H9 (cell line): ENCODE measurements at regions not wholly inside any gene's neighbourhood (a gene's known extent, or its start where the extent isn't known, plus 50 kb on each side); places are given as distances from the start of the nearest gene placed in this dataset.

ENCODE experiments used
- DNase-seq: peaks from one replicate; pipeline ENCODE4 v3.0.0-alpha.2; 2017
- H2AFZ ChIP-seq: one replicate; pipeline ENCODE4 v1.6.1; 2013; ENCODE audit warnings: mild to moderate bottlenecking, low read length, control low read depth, moderate library complexity
- H2AK5ac ChIP-seq: 2 replicates; pipeline ENCODE4 v1.6.1; 2013; ENCODE audit warnings: low read length, control low read depth, mixed read lengths; ENCODE audit not compliant: insufficient read length
- H2BK120ac ChIP-seq: one replicate; pipeline ENCODE4 v1.6.1; 2013; ENCODE audit warnings: low read depth, mild to moderate bottlenecking, low read length, control low read depth, inconsistent platforms; ENCODE audit not compliant: poor library complexity, severe bottlenecking
- H2BK12ac ChIP-seq: 2 replicates; pipeline ENCODE4 v1.6.1; 2013; ENCODE audit warnings: low read length, control low read depth, mixed read lengths, low read depth; ENCODE audit not compliant: insufficient read length
- H2BK15ac ChIP-seq: 2 replicates; pipeline ENCODE4 v1.6.1; 2013; ENCODE audit warnings: low read depth, low read length, control low read depth
- H2BK20ac ChIP-seq: one replicate; pipeline ENCODE4 v1.6.1; 2013; ENCODE audit warnings: low read depth, mild to moderate bottlenecking, low read length, control low read depth, inconsistent platforms; ENCODE audit not compliant: poor library complexity, severe bottlenecking
- H2BK5ac ChIP-seq: 2 replicates; pipeline ENCODE4 v1.6.1; 2013; ENCODE audit warnings: low read length, control low read depth, mixed read lengths; ENCODE audit not compliant: insufficient read length
- H3K14ac ChIP-seq: 2 replicates; pipeline ENCODE4 v1.6.1; 2013; ENCODE audit warnings: low read length, control low read depth; ENCODE audit not compliant: insufficient read depth
- H3K18ac ChIP-seq: 2 replicates; pipeline ENCODE4 v1.6.1; 2013; ENCODE audit warnings: low read depth, mild to moderate bottlenecking, mixed read lengths, low read length, control low read depth; ENCODE audit not compliant: insufficient read length
- H3K23ac ChIP-seq: 2 replicates; pipeline ENCODE4 v1.6.1; 2013; ENCODE audit warnings: low read length, control low read depth, mixed read lengths, low read depth; ENCODE audit not compliant: insufficient read length
- H3K23me2 ChIP-seq: 2 replicates; pipeline ENCODE4 v1.6.1; 2013; ENCODE audit warnings: low read depth, mild to moderate bottlenecking, mixed read lengths, low read length, control low read depth; ENCODE audit not compliant: insufficient read length, poor library complexity, severe bottlenecking
- H3K27ac ChIP-seq: 2 replicates; pipeline ENCODE4 v1.5.1; 2013; ENCODE audit warnings: low read length, control low read depth, mixed read lengths, low read depth; ENCODE audit not compliant: insufficient read length
- H3K27me3 ChIP-seq: 2 replicates; pipeline ENCODE4 v1.6.1; 2013; ENCODE audit warnings: low read length, control low read depth, inconsistent platforms; ENCODE audit not compliant: insufficient read depth
- H3K4ac ChIP-seq: 2 replicates; pipeline ENCODE4 v1.6.1; 2013; ENCODE audit warnings: low read depth, mild to moderate bottlenecking, control low read depth, inconsistent platforms, low read length, moderate library complexity
- H3K4me1 ChIP-seq: 2 replicates; pipeline ENCODE4 v1.6.1; 2013; ENCODE audit warnings: low read length, control low read depth, inconsistent platforms; ENCODE audit not compliant: insufficient read depth
- H3K4me2 ChIP-seq: 2 replicates; pipeline ENCODE4 v1.6.1; 2013; ENCODE audit warnings: low read length, control low read depth, mixed read lengths; ENCODE audit not compliant: insufficient read length, insufficient read depth
- H3K56ac ChIP-seq: 2 replicates; pipeline ENCODE4 v1.6.1; 2013; ENCODE audit warnings: low read depth, mild to moderate bottlenecking, mixed read lengths, low read length, control low read depth; ENCODE audit not compliant: insufficient read length
- H3K79me1 ChIP-seq: 2 replicates; pipeline ENCODE4 v1.6.1; 2013; ENCODE audit warnings: low read depth, mild to moderate bottlenecking, moderate library complexity, low read length, control low read depth, inconsistent platforms; ENCODE audit not compliant: insufficient read depth, poor library complexity, severe bottlenecking
- H3K79me2 ChIP-seq: 2 replicates; pipeline ENCODE4 v1.6.1; 2013; ENCODE audit warnings: low read length, control low read depth, inconsistent platforms; ENCODE audit not compliant: insufficient read depth
- H3K9ac ChIP-seq: 2 replicates; pipeline ENCODE4 v1.6.1; 2013; ENCODE audit warnings: low read length, control low read depth, mixed read lengths; ENCODE audit not compliant: insufficient read length; ENCODE audit errors: extremely low read depth
- H3K9me3 ChIP-seq: one replicate; pipeline ENCODE4 v1.6.1; 2013; ENCODE audit warnings: low read depth, low read length, inconsistent platforms; ENCODE audit not compliant: control insufficient read depth
- H3T11ph ChIP-seq: one replicate; pipeline ENCODE4 v1.6.1; 2013; ENCODE audit warnings: mild to moderate bottlenecking, low read length, control low read depth, inconsistent platforms
- H4K20me1 ChIP-seq: one replicate; pipeline ENCODE4 v1.6.1; 2013; ENCODE audit not compliant: control insufficient read depth, insufficient read length, insufficient read depth
- H4K5ac ChIP-seq: 2 replicates; pipeline ENCODE4 v1.6.1; 2013; ENCODE audit warnings: low read depth, mild to moderate bottlenecking, mixed read lengths, low read length, control low read depth; ENCODE audit not compliant: insufficient read length
- H4K8ac ChIP-seq: replicated peaks from 2 replicates; pipeline ENCODE4 v1.6.1; 2013; ENCODE audit warnings: low read length, control low read depth, mixed read lengths, low read depth; ENCODE audit not compliant: insufficient read length
- H4K91ac ChIP-seq: 2 replicates; pipeline ENCODE4 v1.6.1; 2013; ENCODE audit warnings: low read depth, mild to moderate bottlenecking, moderate library complexity, mixed read lengths, low read length, control low read depth; ENCODE audit not compliant: insufficient read length
- H3K27ac Mint-ChIP-seq, 3 experiments: 2 replicates in 2 of 3; 3 replicates in 1 of 3; pipeline ENCODE4 v1.8.0; 2020 to 2021; ENCODE audit warnings: mixed read lengths in 3 of 3, mild to moderate bottlenecking in 1 of 3, moderate library complexity in 1 of 3
- H3K27me3 Mint-ChIP-seq: 2 replicates; pipeline ENCODE4 v1.8.0; 2021; ENCODE audit warnings: low read depth, mild to moderate bottlenecking, moderate library complexity, mixed read lengths
- H3K36me3 Mint-ChIP-seq, 3 experiments: 2 replicates in 2 of 3; 3 replicates in 1 of 3; pipeline ENCODE4 v1.8.0; 2020 to 2021; ENCODE audit warnings: low read depth in 3 of 3, mixed read lengths in 3 of 3; ENCODE audit not compliant: insufficient read depth in 1 of 3
- H3K4me1 Mint-ChIP-seq, 2 experiments: 2 replicates each; pipeline ENCODE4 v1.8.0; 2020; ENCODE audit warnings: mixed read lengths in 2 of 2
- H3K4me3 Mint-ChIP-seq, 2 experiments: 2 replicates in 1 of 2; 3 replicates in 1 of 2; pipeline ENCODE4 v1.8.0; 2020 to 2021; ENCODE audit warnings: mild to moderate bottlenecking in 2 of 2, mixed read lengths in 2 of 2, moderate library complexity in 1 of 2
- H3K9me3 Mint-ChIP-seq, 2 experiments: 2 replicates in 1 of 2; 3 replicates in 1 of 2; pipeline ENCODE4 v1.8.0; 2020; ENCODE audit warnings: mild to moderate bottlenecking in 2 of 2, mixed read lengths in 2 of 2, moderate library complexity in 1 of 2
- WGBS: extraction: QIAGEN DNeasy Blood & Tissue Kit; methylation state at CpG from one replicate; pipeline ENCODE4 v1.1.7; 2013; ENCODE audit warnings: missing lambda C conversion rate, low lambda C conversion rate, mixed read lengths; ENCODE audit not compliant: insufficient read length; ENCODE audit errors: extremely low coverage; 5-methylcytosine and 5-hydroxymethylcytosine counted together
- TF ChIP-seq, protein P1 (sequence below): fragments of 200-600 bp; sonication (generic); conservative IDR thresholded peaks from 3 replicates; pipeline ENCODE4 v1.8.0; 2021; ENCODE audit warnings: antibody characterized with exemption, mild to moderate bottlenecking

DNA sequence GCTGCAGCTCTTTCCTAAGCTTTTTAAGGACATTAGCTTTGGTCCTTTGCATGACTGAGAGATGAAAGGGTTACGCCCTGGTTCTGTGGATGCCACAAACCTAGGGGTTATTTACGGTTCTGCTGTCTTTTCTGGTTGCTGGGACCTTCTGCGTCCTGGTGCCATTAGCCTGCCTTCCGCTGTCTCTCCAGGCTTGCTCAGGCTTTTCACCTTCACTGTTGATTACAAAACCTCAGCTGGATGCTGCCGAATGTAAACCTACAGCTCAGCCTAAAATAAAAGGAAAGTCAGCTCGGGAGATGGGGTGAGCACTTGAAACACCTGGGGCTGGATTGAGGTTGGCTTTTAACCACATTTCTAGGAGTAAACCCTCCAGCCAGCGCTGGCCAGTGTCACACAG lies 130.9 kb upstream of the ARHGAP28 start:
- H3K4me1 ChIP-seq: peaks cover 5% of the 10 kb centered on the region; the same call in 1 of the 2 replicates
- H3K27me3 ChIP-seq: no peaks in the 10 kb centered on the region
- Mint-ChIP-seq H3K36me3 (no peaks in the 10 kb centered on the region; a peak in 2 of 7 replicates), H3K27ac (peak overlapping the region in 1 of 3 experiments; percentile 39; a peak in 2 of 7 replicates), H3K9me3 (no peaks in the 10 kb centered on the region; a peak in 1 of 5 replicates), H3K27me3 (peaks cover 2% of the 10 kb centered on the region; the same call in 1 of the 2 replicates), H3K4me1 (peaks cover 0 to under 1% of the 10 kb centered on the region in 2 experiments), H3K4me3 (no peak overlapping the region)
- no CpG with 5 or more reads among the region's 7 CpGs for WGBS
- no peak overlapping the region for H2BK20ac ChIP-seq
- H3K27ac ChIP-seq: no peak overlapping the region
- H3K56ac ChIP-seq: no peak overlapping the region
- H3K9ac ChIP-seq: no peak overlapping the region
- no peak overlapping the region for H2BK15ac ChIP-seq
- peak; percentile 31 for DNase-seq
- H3K79me1 ChIP-seq: no peaks in the 10 kb centered on the region
- H4K91ac ChIP-seq: no peak overlapping the region
- no peak overlapping the region for H2AK5ac ChIP-seq
- TF ChIP-seq, protein P1, sequence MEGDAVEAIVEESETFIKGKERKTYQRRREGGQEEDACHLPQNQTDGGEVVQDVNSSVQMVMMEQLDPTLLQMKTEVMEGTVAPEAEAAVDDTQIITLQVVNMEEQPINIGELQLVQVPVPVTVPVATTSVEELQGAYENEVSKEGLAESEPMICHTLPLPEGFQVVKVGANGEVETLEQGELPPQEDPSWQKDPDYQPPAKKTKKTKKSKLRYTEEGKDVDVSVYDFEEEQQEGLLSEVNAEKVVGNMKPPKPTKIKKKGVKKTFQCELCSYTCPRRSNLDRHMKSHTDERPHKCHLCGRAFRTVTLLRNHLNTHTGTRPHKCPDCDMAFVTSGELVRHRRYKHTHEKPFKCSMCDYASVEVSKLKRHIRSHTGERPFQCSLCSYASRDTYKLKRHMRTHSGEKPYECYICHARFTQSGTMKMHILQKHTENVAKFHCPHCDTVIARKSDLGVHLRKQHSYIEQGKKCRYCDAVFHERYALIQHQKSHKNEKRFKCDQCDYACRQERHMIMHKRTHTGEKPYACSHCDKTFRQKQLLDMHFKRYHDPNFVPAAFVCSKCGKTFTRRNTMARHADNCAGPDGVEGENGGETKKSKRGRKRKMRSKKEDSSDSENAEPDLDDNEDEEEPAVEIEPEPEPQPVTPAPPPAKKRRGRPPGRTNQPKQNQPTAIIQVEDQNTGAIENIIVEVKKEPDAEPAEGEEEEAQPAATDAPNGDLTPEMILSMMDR: no peak
- H3K23me2 ChIP-seq: no peaks in the 10 kb centered on the region
- H4K5ac ChIP-seq: no peak overlapping the region
- no peaks in the 10 kb centered on the region for H4K20me1 ChIP-seq
- H3K4me2 ChIP-seq: no peak overlapping the region
- H2BK120ac ChIP-seq: no peak overlapping the region
- no peak overlapping the region for H2BK12ac ChIP-seq
- H3K18ac ChIP-seq: no peak overlapping the region
- H4K8ac ChIP-seq: no peak overlapping the region
- H3K4ac ChIP-seq: no peak overlapping the region
- H3T11ph ChIP-seq: no peak overlapping the region
- H3K79me2 ChIP-seq: no peaks in the 10 kb centered on the region
- no peak overlapping the region for H3K14ac ChIP-seq
- no peaks in the 10 kb centered on the region for H3K9me3 ChIP-seq
- H2AFZ ChIP-seq: no peak overlapping the region
- no peak overlapping the region for H2BK5ac ChIP-seq
- H3K23ac ChIP-seq: no peak overlapping the region
